ENCODE measurements at regions not wholly inside any gene's neighbourhood (a gene's known extent, or its start where the extent isn't known, plus 50 kb on each side); places are given as distances from the start of the nearest gene placed in this dataset.

DNA sequence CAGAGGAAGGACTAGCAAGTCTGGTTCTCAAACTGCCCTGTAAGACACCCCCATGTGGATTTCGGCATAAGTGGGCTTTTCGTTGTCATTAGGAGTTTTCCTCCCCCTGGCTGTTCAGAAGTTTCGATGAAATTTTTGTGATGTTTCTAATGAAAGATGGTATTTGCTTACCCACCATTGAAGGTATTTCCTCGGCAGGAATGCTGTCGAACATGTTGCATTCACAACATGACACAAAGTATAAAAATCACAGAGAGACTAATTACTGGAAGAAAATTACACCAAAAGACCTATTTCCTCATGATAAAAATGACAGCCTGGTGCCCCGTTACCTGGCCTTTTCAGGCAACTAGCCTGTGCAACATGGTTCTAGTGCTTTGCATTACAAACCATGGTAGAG lies 144.9 kb downstream of the TXNL1 start:
- H3K4me3 ChIP-seq = no peak overlapping the region
- H3K36me3 ChIP-seq = no peaks in the 10 kb centered on the region
- intact Hi-C loops (cut with DNase I) = no loop called here
- no peak for DNase-seq
- TF ChIP-seq POLR2A (IDR thresholded peaks at IDR 0.05) (no peak), POLR2AphosphoS5 (IDR thresholded peaks at IDR 0.05) (no peak), EP300 (IDR thresholded peaks at IDR 0.05) (no peak)
- TF ChIP-seq, protein P1, sequence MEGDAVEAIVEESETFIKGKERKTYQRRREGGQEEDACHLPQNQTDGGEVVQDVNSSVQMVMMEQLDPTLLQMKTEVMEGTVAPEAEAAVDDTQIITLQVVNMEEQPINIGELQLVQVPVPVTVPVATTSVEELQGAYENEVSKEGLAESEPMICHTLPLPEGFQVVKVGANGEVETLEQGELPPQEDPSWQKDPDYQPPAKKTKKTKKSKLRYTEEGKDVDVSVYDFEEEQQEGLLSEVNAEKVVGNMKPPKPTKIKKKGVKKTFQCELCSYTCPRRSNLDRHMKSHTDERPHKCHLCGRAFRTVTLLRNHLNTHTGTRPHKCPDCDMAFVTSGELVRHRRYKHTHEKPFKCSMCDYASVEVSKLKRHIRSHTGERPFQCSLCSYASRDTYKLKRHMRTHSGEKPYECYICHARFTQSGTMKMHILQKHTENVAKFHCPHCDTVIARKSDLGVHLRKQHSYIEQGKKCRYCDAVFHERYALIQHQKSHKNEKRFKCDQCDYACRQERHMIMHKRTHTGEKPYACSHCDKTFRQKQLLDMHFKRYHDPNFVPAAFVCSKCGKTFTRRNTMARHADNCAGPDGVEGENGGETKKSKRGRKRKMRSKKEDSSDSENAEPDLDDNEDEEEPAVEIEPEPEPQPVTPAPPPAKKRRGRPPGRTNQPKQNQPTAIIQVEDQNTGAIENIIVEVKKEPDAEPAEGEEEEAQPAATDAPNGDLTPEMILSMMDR (IDR thresholded peaks at IDR 0.05) = no peak
- 88 to 93% methylated on average over 6 of the region's 6 CpGs for WGBS, 2 donors
- no peaks in the 10 kb centered on the region for H3K4me1 ChIP-seq
- no peak overlapping the region for H3K27ac ChIP-seq
- H3K9me3 ChIP-seq = peaks cover 0 to 2% (median 0%) of the 10 kb centered on the region in 4 donors
- no peaks in the 10 kb centered on the region for H3K27me3 ChIP-seq

DNA sequence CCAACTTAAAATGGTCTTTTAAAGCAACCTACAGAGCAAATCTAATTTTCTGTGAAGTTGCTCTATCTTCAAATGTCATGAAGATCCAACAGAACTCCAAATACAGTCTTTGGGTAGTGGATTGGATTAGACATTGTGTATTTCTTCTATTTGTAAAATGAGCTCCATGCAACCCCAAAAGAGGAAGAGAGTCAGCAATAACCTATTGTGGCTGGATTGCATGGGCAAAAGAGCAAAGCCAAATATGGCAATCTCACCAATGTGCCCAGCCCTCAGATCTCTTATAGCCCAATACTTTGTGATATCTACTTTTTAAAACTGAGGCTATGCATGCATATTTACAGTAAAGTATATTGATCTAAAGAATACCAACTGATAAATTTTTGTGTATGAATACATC lies 146.3 kb downstream of the TXNL1 start:
- intact Hi-C loops (cut with DNase I) = no loop called here
- DNase-seq = no peak
- Histone ChIP-seq H3K27ac (no peak overlapping the region), H3K9me3 (peaks cover 0 to 2% (median 0%) of the 10 kb centered on the region in 4 donors), H3K36me3 (no peaks in the 10 kb centered on the region), H3K27me3 (no peaks in the 10 kb centered on the region), H3K4me3 (no peak overlapping the region), H3K4me1 (no peaks in the 10 kb centered on the region)
- no peak for TF ChIP-seq POLR2AphosphoS5 (IDR thresholded peaks at IDR 0.05)
- TF ChIP-seq POLR2A (IDR thresholded peaks at IDR 0.05) = no peak
- TF ChIP-seq, protein P1 (IDR thresholded peaks at IDR 0.05) = no peak
- TF ChIP-seq EP300 (IDR thresholded peaks at IDR 0.05) = no peak

DNA sequence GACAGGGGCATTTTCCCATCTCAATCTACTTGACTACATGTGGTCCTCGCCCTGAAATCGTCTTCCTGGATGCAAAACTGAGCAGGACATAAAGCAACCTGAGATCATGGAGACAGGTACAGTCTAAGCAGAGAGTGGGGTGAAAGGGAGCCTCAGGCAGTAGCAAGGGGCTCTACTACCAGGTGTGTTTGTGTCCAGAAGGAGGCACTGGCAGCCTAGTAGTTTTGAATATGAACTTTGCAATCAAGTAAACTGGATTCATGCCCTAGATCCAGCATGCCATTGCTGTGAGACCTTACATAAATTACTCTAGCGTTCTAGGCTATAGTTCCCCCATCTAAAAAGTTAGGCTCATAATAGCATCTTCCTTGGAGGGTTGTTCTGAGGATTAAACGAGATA lies 147.4 kb downstream of the TXNL1 start:
- no peak for TF ChIP-seq POLR2A (IDR thresholded peaks at IDR 0.05)
- TF ChIP-seq, protein P1 (IDR thresholded peaks at IDR 0.05) = no peak
- no peak for TF ChIP-seq EP300 (IDR thresholded peaks at IDR 0.05)
- no peak for TF ChIP-seq POLR2AphosphoS5 (IDR thresholded peaks at IDR 0.05)
- Histone ChIP-seq H3K36me3 (no peaks in the 10 kb centered on the region), H3K27ac (no peak overlapping the region), H3K4me1 (no peaks in the 10 kb centered on the region), H3K27me3 (no peaks in the 10 kb centered on the region), H3K4me3 (no peak overlapping the region), H3K9me3 (peaks cover 0 to under 1% (median 0%) of the 10 kb centered on the region in 4 donors)
- intact Hi-C loops (cut with DNase I) = no loop called here
- WGBS, 2 donors = 73 to 90% methylated on average over 4 of the region's 4 CpGs
- no peak for DNase-seq

DNA sequence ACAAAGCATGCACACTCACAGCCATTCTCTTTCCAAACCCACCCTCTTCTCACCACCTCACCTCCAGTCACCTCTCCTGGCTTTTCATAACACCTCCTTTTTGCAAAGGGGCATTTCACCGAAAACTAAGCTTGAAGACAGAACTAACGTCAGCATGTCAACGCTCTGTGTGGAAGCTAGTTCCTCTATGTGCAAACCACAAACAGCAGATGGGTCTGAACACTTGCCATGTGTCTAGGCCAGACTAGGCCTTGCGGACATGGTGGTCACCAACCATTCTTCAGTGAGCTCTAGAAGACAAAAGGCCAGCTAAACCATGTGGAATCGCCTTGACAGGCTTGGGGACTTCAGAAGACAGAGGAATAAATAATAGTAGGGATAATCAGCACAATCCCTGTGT lies 148.5 kb downstream of the TXNL1 start:
- no peak for DNase-seq
- 66 to 76% methylated on average over 5 of the region's 5 CpGs for WGBS, 2 donors
- Histone ChIP-seq H3K9me3 (no peaks in the 10 kb centered on the region), H3K4me3 (no peak overlapping the region), H3K27me3 (no peaks in the 10 kb centered on the region), H3K36me3 (no peaks in the 10 kb centered on the region), H3K4me1 (no peaks in the 10 kb centered on the region), H3K27ac (no peak overlapping the region)
- intact Hi-C loops (cut with DNase I) = no loop called here
- TF ChIP-seq, protein P1 (IDR thresholded peaks at IDR 0.05) = no peak
- TF ChIP-seq EP300 (IDR thresholded peaks at IDR 0.05) = no peak

DNA sequence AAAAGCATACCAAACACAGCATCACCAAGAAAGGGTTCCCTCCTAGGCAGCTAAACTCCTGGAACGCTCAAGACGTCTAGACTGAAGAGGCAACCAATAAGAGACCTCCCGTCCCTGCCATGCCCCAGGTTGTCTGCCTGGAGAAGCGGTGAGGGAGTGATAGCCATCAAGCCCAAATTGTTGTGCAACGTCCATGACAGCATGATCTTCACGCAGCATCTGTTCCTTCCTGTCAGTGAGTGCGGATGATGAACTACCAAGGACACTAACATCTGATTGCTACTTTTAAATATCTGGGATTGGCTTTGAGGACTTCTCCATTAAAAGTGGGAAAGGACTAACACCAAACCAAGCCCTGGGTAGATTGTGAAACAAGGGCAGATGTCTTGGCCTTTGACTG lies 149.7 kb downstream of the TXNL1 start:
- intact Hi-C loops (cut with DNase I) = no loop called here
- H3K27me3 ChIP-seq = no peaks in the 10 kb centered on the region
- TF ChIP-seq POLR2A (IDR thresholded peaks at IDR 0.05) = no peak
- TF ChIP-seq POLR2AphosphoS5 (IDR thresholded peaks at IDR 0.05) = no peak
- no peak for TF ChIP-seq EP300 (IDR thresholded peaks at IDR 0.05)
- TF ChIP-seq, protein P1 (IDR thresholded peaks at IDR 0.05) = no peak
- no peak overlapping the region for H3K4me3 ChIP-seq
- no peaks in the 10 kb centered on the region for H3K9me3 ChIP-seq
- no peak for DNase-seq
- H3K36me3 ChIP-seq = no peaks in the 10 kb centered on the region
- no peaks in the 10 kb centered on the region for H3K4me1 ChIP-seq
- H3K27ac ChIP-seq = no peak overlapping the region
- 85 to 90% methylated on average over 7 of the region's 7 CpGs for WGBS, 2 donors

Measured in sigmoid colon (tissue), 6 donors.